Karpas-422 (cell line): ENCODE measurements at regions not wholly inside any gene's neighbourhood (a gene's known extent, or its start where the extent isn't known, plus 50 kb on each side); places are given as distances from the start of the nearest gene placed in this dataset.

ENCODE experiments used
- DNase-seq: peaks from one replicate; pipeline ENCODE4 v3.0.0-alpha.2; 2015
- H2AFZ ChIP-seq: fragments of 200-600 bp; sonication (generic); 2 replicates; pipeline ENCODE4 v1.6.1; 2014; ENCODE audit warnings: antibody characterized with exemption, low read length, mixed read lengths
- H3K27ac ChIP-seq: fragments of 200-600 bp; sonication (generic); 2 replicates; pipeline ENCODE4 v1.5.1; 2014; ENCODE audit warnings: mild to moderate bottlenecking, low read length, moderate library complexity
- H3K27me3 ChIP-seq: fragments of 200-600 bp; sonication (generic); 2 replicates; pipeline ENCODE4 v1.6.1; 2014; ENCODE audit warnings: low read length, mixed read lengths
- H3K36me3 ChIP-seq: fragments of 200-600 bp; sonication (generic); 2 replicates; pipeline ENCODE4 v1.6.1; 2014; ENCODE audit warnings: low read length, mixed read lengths; ENCODE audit not compliant: insufficient read depth
- H3K4me1 ChIP-seq: fragments of 200-600 bp; sonication (generic); 2 replicates; pipeline ENCODE4 v1.6.1; 2014; ENCODE audit warnings: mild to moderate bottlenecking, low read length, mixed read lengths
- H3K4me2 ChIP-seq: fragments of 200-600 bp; sonication (generic); 2 replicates; pipeline ENCODE4 v1.6.1; 2014; ENCODE audit warnings: low read length, low read depth, mild to moderate bottlenecking; ENCODE audit not compliant: poor library complexity, severe bottlenecking
- H3K4me3 ChIP-seq: fragments of 200-600 bp; sonication (generic); 2 replicates; pipeline ENCODE4 v1.5.1; 2014; ENCODE audit warnings: mild to moderate bottlenecking, antibody characterized with exemption, low read length, mixed read lengths
- H3K79me2 ChIP-seq: fragments of 200-600 bp; sonication (generic); 2 replicates; pipeline ENCODE4 v1.6.1; 2014; ENCODE audit warnings: mild to moderate bottlenecking, low read length, mixed read lengths
- H3K9ac ChIP-seq: fragments of 200-600 bp; sonication (generic); 2 replicates; pipeline ENCODE4 v1.6.0; 2014; ENCODE audit warnings: low read length
- H3K9me2 ChIP-seq: fragments of 200-600 bp; sonication (generic), shearing (Covaris generic); replicated peaks from 2 replicates; pipeline ENCODE4 v1.6.0; 2014; ENCODE audit warnings: mild to moderate bottlenecking, low read length, moderate library complexity; ENCODE audit not compliant: insufficient read depth
- H3K9me3 ChIP-seq: fragments of 300-700, 200-600 bp; sonication (generic); 2 replicates; pipeline ENCODE4 v1.6.1; 2014; ENCODE audit warnings: low read length, mixed read lengths
- H4K20me1 ChIP-seq: fragments of 200-600 bp; sonication (generic); 2 replicates; pipeline ENCODE4 v1.6.1; 2014; ENCODE audit warnings: mild to moderate bottlenecking, antibody characterized with exemption, low read length, low read depth; ENCODE audit not compliant: insufficient read depth

- Histone ChIP-seq H3K9me2 (no peaks in the 10 kb centered on the region), H3K9me3 (no peaks in the 10 kb centered on the region), H3K27ac (no peak overlapping the region), H3K36me3 (no peaks in the 10 kb centered on the region), H2AFZ (no peak overlapping the region), H4K20me1 (no peaks in the 10 kb centered on the region), H3K4me3 (no peak overlapping the region), H3K4me2 (no peak overlapping the region), H3K9ac (no peak overlapping the region), H3K27me3 (no peaks in the 10 kb centered on the region), H3K79me2 (no peaks in the 10 kb centered on the region), H3K4me1 (no peaks in the 10 kb centered on the region)
- DNase-seq: peak; percentile 82
Measured at GRCh38 chr12:107990325-107990724, 138.8 kb upstream of the WSCD2 start.

DNA sequence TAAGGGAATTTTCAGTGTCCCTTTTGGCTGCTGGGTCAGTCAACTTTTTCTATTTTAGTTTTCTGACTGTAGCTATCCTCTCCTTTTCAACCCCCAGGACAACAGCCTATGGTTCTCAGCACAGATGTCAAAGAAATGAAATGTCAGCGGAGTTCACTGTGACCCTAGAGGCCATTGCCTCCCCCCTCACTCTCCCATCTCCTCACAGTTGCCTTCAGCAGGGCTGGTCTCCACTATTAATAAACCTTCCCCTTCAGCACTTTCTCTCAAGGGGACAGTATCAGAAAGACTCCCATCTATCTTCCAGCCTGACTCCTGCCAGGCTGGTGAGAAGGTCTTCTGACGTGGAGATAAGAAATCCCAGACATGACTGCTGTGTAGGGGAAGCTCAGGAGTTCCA lies 137.1 kb upstream of the WSCD2 start:
- no peaks in the 10 kb centered on the region for H4K20me1 ChIP-seq
- H3K9ac ChIP-seq: no peak overlapping the region
- no peaks in the 10 kb centered on the region for H3K79me2 ChIP-seq
- H3K4me3 ChIP-seq: no peak overlapping the region
- no peak overlapping the region for H2AFZ ChIP-seq
- DNase-seq: no peak
- H3K36me3 ChIP-seq: no peaks in the 10 kb centered on the region
- H3K27me3 ChIP-seq: no peaks in the 10 kb centered on the region
- H3K27ac ChIP-seq: no peak overlapping the region
- no peak overlapping the region for H3K4me2 ChIP-seq
- no peaks in the 10 kb centered on the region for H3K9me3 ChIP-seq
- H3K4me1 ChIP-seq: no peaks in the 10 kb centered on the region
- no peaks in the 10 kb centered on the region for H3K9me2 ChIP-seq

DNA sequence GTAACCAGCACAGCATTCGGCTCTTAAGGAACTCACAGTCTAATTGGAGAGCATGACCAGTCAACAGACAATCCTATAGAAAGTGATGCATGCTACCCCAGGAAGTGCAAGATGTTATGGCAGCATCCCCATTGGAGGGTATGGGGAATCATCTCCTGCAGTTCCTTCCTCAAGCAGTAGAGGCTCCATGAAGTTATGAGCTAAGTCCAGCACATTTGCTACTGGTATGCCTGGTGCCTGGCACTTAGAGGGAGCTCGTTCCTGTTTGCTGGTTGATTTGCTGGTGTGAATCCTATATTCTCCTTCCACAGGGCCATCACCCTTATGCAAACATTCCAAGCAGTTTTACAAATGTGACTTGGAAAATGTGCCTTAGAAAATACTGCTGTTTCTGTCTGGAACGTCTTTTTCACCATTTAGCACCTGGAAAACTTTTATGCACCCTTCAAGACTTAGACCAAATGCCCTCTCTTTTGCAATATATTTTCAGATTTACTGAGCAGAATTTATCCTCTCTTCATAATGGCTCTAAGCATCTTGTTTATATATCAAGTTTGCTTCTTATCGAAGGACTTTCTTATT lies 136.1 kb upstream of the WSCD2 start:
- peak; percentile 67 for DNase-seq
- no peaks in the 10 kb centered on the region for H3K79me2 ChIP-seq
- no peaks in the 10 kb centered on the region for H3K9me3 ChIP-seq
- H2AFZ ChIP-seq: no peak overlapping the region
- H3K4me1 ChIP-seq: no peaks in the 10 kb centered on the region
- no peaks in the 10 kb centered on the region for H3K27me3 ChIP-seq
- no peak overlapping the region for H3K4me2 ChIP-seq
- no peaks in the 10 kb centered on the region for H3K9me2 ChIP-seq
- H3K27ac ChIP-seq: no peak overlapping the region
- H3K9ac ChIP-seq: no peak overlapping the region
- H3K36me3 ChIP-seq: no peaks in the 10 kb centered on the region
- no peak overlapping the region for H3K4me3 ChIP-seq
- H4K20me1 ChIP-seq: no peaks in the 10 kb centered on the region

DNA sequence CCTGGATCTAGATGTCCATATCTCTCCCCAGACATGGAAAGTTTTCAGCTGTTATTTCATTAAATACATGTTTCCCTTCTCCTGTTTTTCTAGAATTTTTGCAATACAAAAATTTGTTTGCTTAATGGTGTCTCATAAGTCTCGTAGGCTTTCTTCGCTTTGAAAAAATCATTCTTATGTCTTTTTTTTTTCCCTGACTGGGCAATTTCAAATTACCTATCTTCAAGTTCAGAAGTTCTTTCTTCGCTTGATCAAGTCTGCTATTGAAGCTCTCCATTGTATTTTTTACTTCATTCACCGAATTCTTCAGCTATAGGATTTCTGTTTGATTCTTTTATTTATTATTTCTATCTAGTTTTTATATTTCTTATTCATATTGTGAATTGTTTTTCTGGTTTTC lies 130.2 kb upstream of the WSCD2 start:
- Histone ChIP-seq H3K27me3 (no peaks in the 10 kb centered on the region), H3K9me2 (no peaks in the 10 kb centered on the region), H2AFZ (no peak overlapping the region), H3K9me3 (no peaks in the 10 kb centered on the region), H3K4me1 (no peaks in the 10 kb centered on the region), H3K27ac (no peak overlapping the region), H3K79me2 (no peaks in the 10 kb centered on the region), H3K36me3 (no peaks in the 10 kb centered on the region), H3K4me3 (no peak overlapping the region), H4K20me1 (no peaks in the 10 kb centered on the region), H3K9ac (no peak overlapping the region), H3K4me2 (no peak overlapping the region)
- DNase-seq: no peak

- H3K27ac ChIP-seq: no peak overlapping the region
- no peaks in the 10 kb centered on the region for H3K4me1 ChIP-seq
- H3K79me2 ChIP-seq: no peaks in the 10 kb centered on the region
- H3K4me2 ChIP-seq: no peak overlapping the region
- no peak overlapping the region for H2AFZ ChIP-seq
- no peak for DNase-seq
- no peaks in the 10 kb centered on the region for H3K36me3 ChIP-seq
- no peaks in the 10 kb centered on the region for H3K9me2 ChIP-seq
- H4K20me1 ChIP-seq: no peaks in the 10 kb centered on the region
- H3K27me3 ChIP-seq: no peaks in the 10 kb centered on the region
- no peak overlapping the region for H3K9ac ChIP-seq
- H3K9me3 ChIP-seq: no peaks in the 10 kb centered on the region
- no peak overlapping the region for H3K4me3 ChIP-seq
Measured at GRCh38 chr12:108000111-108000510, 129.0 kb upstream of the WSCD2 start.

GRCh38 chr12:108004319-108004718 lies 124.8 kb upstream of the WSCD2 start:
- Histone ChIP-seq H3K4me1 (no peaks in the 10 kb centered on the region), H3K9ac (no peak overlapping the region), H3K4me3 (no peak overlapping the region), H4K20me1 (no peaks in the 10 kb centered on the region), H3K27me3 (no peaks in the 10 kb centered on the region), H3K36me3 (no peaks in the 10 kb centered on the region), H3K79me2 (no peaks in the 10 kb centered on the region), H3K27ac (no peak overlapping the region), H2AFZ (no peak overlapping the region), H3K4me2 (no peak overlapping the region), H3K9me2 (no peaks in the 10 kb centered on the region), H3K9me3 (no peaks in the 10 kb centered on the region)
- no peak for DNase-seq

- Histone ChIP-seq H3K27me3 (no peaks in the 10 kb centered on the region), H3K27ac (no peak overlapping the region), H2AFZ (no peak overlapping the region), H3K9me2 (no peaks in the 10 kb centered on the region), H3K79me2 (no peaks in the 10 kb centered on the region), H4K20me1 (no peaks in the 10 kb centered on the region), H3K4me3 (no peak overlapping the region), H3K9me3 (no peaks in the 10 kb centered on the region), H3K36me3 (no peaks in the 10 kb centered on the region), H3K4me2 (no peak overlapping the region), H3K4me1 (no peaks in the 10 kb centered on the region), H3K9ac (no peak overlapping the region)
- DNase-seq: no peak
Measured at GRCh38 chr12:108008163-108008905, 120.8 kb upstream of the WSCD2 start.

- Histone ChIP-seq H3K9me2 (no peaks in the 10 kb centered on the region), H3K27ac (no peak overlapping the region), H3K27me3 (no peaks in the 10 kb centered on the region), H3K9ac (no peak overlapping the region), H2AFZ (no peak overlapping the region), H3K79me2 (no peaks in the 10 kb centered on the region), H4K20me1 (no peaks in the 10 kb centered on the region), H3K4me3 (no peak overlapping the region), H3K9me3 (no peaks in the 10 kb centered on the region), H3K4me1 (no peaks in the 10 kb centered on the region), H3K36me3 (no peaks in the 10 kb centered on the region), H3K4me2 (no peak overlapping the region)
- no peak for DNase-seq
Measured at GRCh38 chr12:108009442-108010070, 119.5 kb upstream of the WSCD2 start.
